ENCODE measurements at regions not wholly inside any gene's neighbourhood (a gene's known extent, or its start where the extent isn't known, plus 50 kb on each side); places are given as distances from the start of the nearest gene placed in this dataset.

GRCh38 chr16:55039511-55039910, 108.8 kb downstream of the IRX5 start:
- TF ChIP-seq CTCF (IDR thresholded peaks at IDR 0.05): no peak
- no peak for TF ChIP-seq EZH2 (IDR thresholded peaks at IDR 0.05; ENCODE audit: borderline replicate concordance, insufficient read depth, low read depth, low read length, poor library complexity, severe bottlenecking)
